Fibroblast of lung (primary cell): ENCODE measurements at regions not wholly inside any gene's neighbourhood (a gene's known extent, or its start where the extent isn't known, plus 50 kb on each side); places are given as distances from the start of the nearest gene placed in this dataset.

Experiments used
- DNase-seq, 2 donors: peaks; one replicate each; pipeline versions ENCODE4 v3.0.0 to v3.0.0-alpha.2; 2010; ENCODE audit warnings: low read depth in 2 of 2
- H2AFZ ChIP-seq: 2 replicates; pipeline ENCODE4 v1.5.1; 2012; ENCODE audit warnings: low read length, control low read depth, inconsistent platforms
- H3K27ac ChIP-seq: 2 replicates; pipeline ENCODE4 v1.5.1; 2011; ENCODE audit warnings: low read length, control low read depth; ENCODE audit not compliant: insufficient read depth
- H3K27me3 ChIP-seq: 2 replicates; pipeline ENCODE4 v1.5.1; 2011; ENCODE audit warnings: mild to moderate bottlenecking, low read length; ENCODE audit not compliant: control insufficient read depth, insufficient read depth
- H3K36me3 ChIP-seq: 2 replicates; pipeline ENCODE4 v1.5.1; 2011; ENCODE audit warnings: low read length; ENCODE audit not compliant: control insufficient read depth, insufficient read depth
- H3K4me1 ChIP-seq: 2 replicates; pipeline ENCODE4 v1.5.1; 2011; ENCODE audit warnings: low read length; ENCODE audit not compliant: control insufficient read depth, insufficient read depth; ENCODE audit errors: extremely low read depth
- H3K4me2 ChIP-seq: 2 replicates; pipeline ENCODE4 v1.5.1; 2011; ENCODE audit warnings: low read length, control low read depth; ENCODE audit not compliant: insufficient read depth; ENCODE audit errors: extremely low read depth
- H3K4me3 ChIP-seq, 4 experiments: fragments of 200-600 bp in 1 of 4; sonication (generic) in 1 of 4; replicated peaks in 1 of 4; 2 replicates each; pipeline ENCODE4 v1.5.1; 2011 to 2016; ENCODE audit warnings: low read length in 4 of 4, low read depth in 3 of 4, mild to moderate bottlenecking in 3 of 4, control low read depth in 2 of 4, inconsistent platforms in 1 of 4, mixed read lengths in 1 of 4; ENCODE audit not compliant: insufficient read depth in 1 of 4; ENCODE audit errors: control extremely low read depth in 1 of 4
- H3K79me2 ChIP-seq: 2 replicates; pipeline ENCODE4 v1.5.1; 2012; ENCODE audit warnings: mild to moderate bottlenecking, low read length, inconsistent platforms; ENCODE audit not compliant: control insufficient read depth, insufficient read depth
- H3K9ac ChIP-seq: 2 replicates; pipeline ENCODE4 v1.5.1; 2011; ENCODE audit warnings: mild to moderate bottlenecking, low read length, control low read depth; ENCODE audit not compliant: insufficient read depth
- H3K9me3 ChIP-seq: 2 replicates; pipeline ENCODE4 v1.5.1; 2012; ENCODE audit warnings: low read depth, low read length; ENCODE audit not compliant: control insufficient read depth, insufficient read depth
- H4K20me1 ChIP-seq: 2 replicates; pipeline ENCODE4 v1.5.1; 2011; ENCODE audit warnings: low read length; ENCODE audit not compliant: control insufficient read depth, insufficient read depth; ENCODE audit errors: extremely low read depth
- CTCF ChIP-seq, 2 donors: IDR thresholded peaks in 1 of 2; conservative IDR thresholded peaks in 1 of 2; 1 replicate in 1 of 2; 2 replicates in 1 of 2; pipeline ENCODE4 v1.5.1; 2011 to 2012; ENCODE audit warnings: low read length in 2 of 2, control low read depth in 1 of 2, inconsistent platforms in 1 of 2, low read depth in 1 of 2, mild to moderate bottlenecking in 1 of 2
- EZH2 ChIP-seq: IDR thresholded peaks from 2 replicates; pipeline ENCODE4 v1.5.1; 2012; ENCODE audit warnings: low read length, control low read depth, mild to moderate bottlenecking; ENCODE audit errors: missing control alignments

- no peak overlapping the region for H3K9ac ChIP-seq
Observed at GRCh38 chr10:3853016-3853415, 68.0 kb upstream of the KLF6 start.

GRCh38 chr10:3852147-3852904, 67.3 kb upstream of the KLF6 start:
- H3K27ac ChIP-seq, result peak overlapping the region; percentile 94
- H3K27me3 ChIP-seq, result no peaks in the 10 kb centered on the region
- H3K79me2 ChIP-seq, result no peaks in the 10 kb centered on the region
- no peak for TF ChIP-seq CTCF (conservative IDR thresholded peaks at IDR 0.05 in 1 of 2, IDR thresholded peaks at IDR 0.05 in 1 of 2; ENCODE audit: low read depth in 1 of 2, low read length in 2 of 2)
- no peak for TF ChIP-seq EZH2
- H2AFZ ChIP-seq, result peak overlapping the region; percentile 48
- DNase-seq, result peak; percentile 99
- H3K4me2 ChIP-seq, result peak overlapping the region; percentile 40
- H3K36me3 ChIP-seq, result no peaks in the 10 kb centered on the region
- H3K9me3 ChIP-seq, result no peaks in the 10 kb centered on the region
- H3K4me3 ChIP-seq, result peak overlapping the region in 2 of 4 experiments; percentile 7 to 13
- peak overlapping the region; percentile 32 for H3K9ac ChIP-seq
- no peaks in the 10 kb centered on the region for H4K20me1 ChIP-seq
- H3K4me1 ChIP-seq, result peaks cover 22% of the 10 kb centered on the region

More at GRCh38 chr10:3853016-3853415, 68.0 kb upstream of the KLF6 start:
- no peak overlapping the region for H3K4me2 ChIP-seq
- TF ChIP-seq EZH2 (no peak), CTCF (conservative IDR thresholded peaks at IDR 0.05 in 1 of 2, IDR thresholded peaks at IDR 0.05 in 1 of 2; ENCODE audit: low read depth in 1 of 2, low read length in 2 of 2) (no peak)
- H3K9me3 ChIP-seq, result no peaks in the 10 kb centered on the region
- no peaks in the 10 kb centered on the region for H4K20me1 ChIP-seq
- peaks cover 20% of the 10 kb centered on the region for H3K4me1 ChIP-seq
- H3K27ac ChIP-seq, result peak overlapping the region; percentile 94
- H2AFZ ChIP-seq, result no peak overlapping the region
- no peak overlapping the region for H3K4me3 ChIP-seq
- no peaks in the 10 kb centered on the region for H3K79me2 ChIP-seq
- no peaks in the 10 kb centered on the region for H3K27me3 ChIP-seq
- H3K36me3 ChIP-seq, result no peaks in the 10 kb centered on the region
- DNase-seq, result no peak

GRCh38 chr10:3850999-3851937, 66.3 kb upstream of the KLF6 start:
- Histone ChIP-seq H3K9me3 (no peaks in the 10 kb centered on the region), H3K9ac (peak overlapping the region; percentile 32), H3K4me2 (peak overlapping the region; percentile 30), H3K36me3 (no peaks in the 10 kb centered on the region), H3K27me3 (no peaks in the 10 kb centered on the region), H3K79me2 (no peaks in the 10 kb centered on the region), H2AFZ (no peak overlapping the region), H4K20me1 (no peaks in the 10 kb centered on the region), H3K4me3 (peak overlapping the region in 1 of 4 experiments; percentile 13), H3K4me1 (peaks cover 22% of the 10 kb centered on the region), H3K27ac (peak overlapping the region; percentile 94)
- peak; percentile 87 to 93 for DNase-seq
- TF ChIP-seq CTCF (conservative IDR thresholded peaks at IDR 0.05 in 1 of 2, IDR thresholded peaks at IDR 0.05 in 1 of 2; ENCODE audit: low read depth in 1 of 2, low read length in 2 of 2) (no peak), EZH2 (no peak)
